Prostate gland (tissue), 2 donors: ENCODE measurements at regions not wholly inside any gene's neighbourhood (a gene's known extent, or its start where the extent isn't known, plus 50 kb on each side); places are given as distances from the start of the nearest gene placed in this dataset.

Experiments used
- DNase-seq: peaks from one replicate; pipeline ENCODE4 v3.0.0-alpha.2; 2019; ENCODE audit warnings: low spot score
- H3K27ac ChIP-seq, 2 donors: fragments of 200-600 bp; sonication (generic); 2 replicates each; pipeline ENCODE4 v1.5.1; 2017 to 2019
- H3K27me3 ChIP-seq: fragments of 200-600 bp; sonication (generic); replicated peaks from 2 replicates; pipeline ENCODE4 v1.5.1; 2019; ENCODE audit not compliant: insufficient read depth
- H3K36me3 ChIP-seq, 2 donors: fragments of 200-600 bp; sonication (generic); 1 replicate in 1 of 2; 2 replicates in 1 of 2; pipeline versions ENCODE4 v1.5.1 to v1.8.1; 2017 to 2019
- H3K4me1 ChIP-seq: fragments of 200-600 bp; sonication (generic); replicated peaks from 2 replicates; pipeline ENCODE4 v1.5.1; 2019
- H3K4me3 ChIP-seq, 2 donors: fragments of 200-600 bp; sonication (generic); 2 replicates each; pipeline ENCODE4 v1.5.1; 2017 to 2019
- H3K9me3 ChIP-seq: fragments of 200-600 bp; sonication (generic); 2 replicates; pipeline ENCODE4 v1.5.1; 2017
- POLR2A ChIP-seq: fragments of 450-650 bp; IDR thresholded peaks from one replicate; pipeline ENCODE4 v1.6.1; 2016; ENCODE audit warnings: antibody characterized with exemption, mild to moderate bottlenecking
- POLR2AphosphoS5 ChIP-seq: sonication (generic); formaldehyde crosslinking; IDR thresholded peaks from one replicate; pipeline ENCODE4 v1.6.1; 2017; ENCODE audit warnings: antibody characterized with exemption
- WGBS: methylation state at CpG from one replicate; pipeline ENCODE4 v1.1.5; 2018; 5-methylcytosine and 5-hydroxymethylcytosine counted together
- intact Hi-C: fragments of 100-400 bp; cut with DNase I; formaldehyde crosslinking; loops from one replicate; pipeline ENCODE4 v1.14.2; 2022
- TF ChIP-seq, protein P1 (sequence below), 4 experiments: fragments of 200-600 bp in 2 of 4; fragments of 450-650 bp in 2 of 4; sonication (generic) in 2 of 4; IDR thresholded peaks; 1 replicate in 3 of 4; 2 replicates in 1 of 4; pipeline ENCODE4 v1.5.1; 2016 to 2019; ENCODE audit warnings: antibody characterized with exemption in 4 of 4, mild to moderate bottlenecking in 2 of 4, moderate library complexity in 2 of 4

- intact Hi-C loops = no loop called here
- 76% methylated on average over 3 of the region's 3 CpGs for WGBS
- H3K4me3 ChIP-seq = no peak overlapping the region
- H3K9me3 ChIP-seq = no peaks in the 10 kb centered on the region
- H3K4me1 ChIP-seq = no peaks in the 10 kb centered on the region
- TF ChIP-seq, protein P1, sequence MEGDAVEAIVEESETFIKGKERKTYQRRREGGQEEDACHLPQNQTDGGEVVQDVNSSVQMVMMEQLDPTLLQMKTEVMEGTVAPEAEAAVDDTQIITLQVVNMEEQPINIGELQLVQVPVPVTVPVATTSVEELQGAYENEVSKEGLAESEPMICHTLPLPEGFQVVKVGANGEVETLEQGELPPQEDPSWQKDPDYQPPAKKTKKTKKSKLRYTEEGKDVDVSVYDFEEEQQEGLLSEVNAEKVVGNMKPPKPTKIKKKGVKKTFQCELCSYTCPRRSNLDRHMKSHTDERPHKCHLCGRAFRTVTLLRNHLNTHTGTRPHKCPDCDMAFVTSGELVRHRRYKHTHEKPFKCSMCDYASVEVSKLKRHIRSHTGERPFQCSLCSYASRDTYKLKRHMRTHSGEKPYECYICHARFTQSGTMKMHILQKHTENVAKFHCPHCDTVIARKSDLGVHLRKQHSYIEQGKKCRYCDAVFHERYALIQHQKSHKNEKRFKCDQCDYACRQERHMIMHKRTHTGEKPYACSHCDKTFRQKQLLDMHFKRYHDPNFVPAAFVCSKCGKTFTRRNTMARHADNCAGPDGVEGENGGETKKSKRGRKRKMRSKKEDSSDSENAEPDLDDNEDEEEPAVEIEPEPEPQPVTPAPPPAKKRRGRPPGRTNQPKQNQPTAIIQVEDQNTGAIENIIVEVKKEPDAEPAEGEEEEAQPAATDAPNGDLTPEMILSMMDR (IDR thresholded peaks at IDR 0.05) = no peak
- no peak for TF ChIP-seq POLR2A
- no peaks in the 10 kb centered on the region for H3K27me3 ChIP-seq
- no peak overlapping the region for H3K27ac ChIP-seq
- H3K36me3 ChIP-seq = no peaks in the 10 kb centered on the region
- no peak for DNase-seq
Measured at GRCh38 chr18:29501952-29502351, 1325.0 kb upstream of the CDH2 start.

DNA sequence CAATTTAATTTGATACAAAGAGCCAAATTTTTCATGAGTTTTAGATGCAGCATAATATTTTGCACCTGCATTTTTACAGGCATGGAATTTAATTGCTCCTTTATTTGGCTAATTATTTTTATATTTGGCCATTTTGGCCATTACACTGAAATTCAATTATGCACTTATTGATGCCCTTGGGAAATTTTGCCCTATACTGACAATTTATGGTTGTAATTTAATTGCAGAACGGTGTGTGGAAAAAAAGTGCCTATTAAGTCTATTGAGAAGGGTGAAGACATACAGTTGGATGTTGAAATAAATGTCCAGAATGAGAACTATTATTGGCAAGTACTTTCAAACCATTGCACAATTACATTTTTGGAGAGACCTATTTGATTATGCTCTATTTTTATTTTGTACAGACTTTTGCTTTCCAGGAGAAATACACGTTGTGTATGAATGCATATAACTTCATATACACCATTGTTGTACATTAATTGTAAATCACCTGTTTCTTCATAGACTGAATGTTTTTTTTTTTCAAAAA lies 1319.3 kb upstream of the CDH2 start:
- no peaks in the 10 kb centered on the region for H3K36me3 ChIP-seq
- H3K4me3 ChIP-seq = no peak overlapping the region
- TF ChIP-seq, protein P1 (IDR thresholded peaks at IDR 0.05) = no peak
- TF ChIP-seq POLR2A (no peak), POLR2AphosphoS5 (no peak)
- H3K27ac ChIP-seq = no peak overlapping the region
- WGBS = 68% methylated on average over 2 of the region's 2 CpGs
- H3K4me1 ChIP-seq = no peaks in the 10 kb centered on the region
- H3K27me3 ChIP-seq = no peaks in the 10 kb centered on the region
- intact Hi-C loops = no loop called here
- no peaks in the 10 kb centered on the region for H3K9me3 ChIP-seq
- no peak for DNase-seq

- intact Hi-C loops = no loop called here
- H3K4me1 ChIP-seq = no peaks in the 10 kb centered on the region
- no peaks in the 10 kb centered on the region for H3K27me3 ChIP-seq
- no peaks in the 10 kb centered on the region for H3K36me3 ChIP-seq
- H3K27ac ChIP-seq = no peak overlapping the region
- no peaks in the 10 kb centered on the region for H3K9me3 ChIP-seq
- DNase-seq = no peak
- TF ChIP-seq POLR2A (no peak), POLR2AphosphoS5 (no peak)
- TF ChIP-seq, protein P1 (IDR thresholded peaks at IDR 0.05) = no peak
- H3K4me3 ChIP-seq = no peak overlapping the region
Measured at GRCh38 chr18:29494371-29494770, 1317.4 kb upstream of the CDH2 start.

GRCh38 chr18:29491907-29492306 lies 1315.0 kb upstream of the CDH2 start:
- Histone ChIP-seq H3K36me3 (no peaks in the 10 kb centered on the region), H3K4me3 (no peak overlapping the region), H3K27me3 (no peaks in the 10 kb centered on the region), H3K27ac (no peak overlapping the region), H3K9me3 (no peaks in the 10 kb centered on the region), H3K4me1 (no peaks in the 10 kb centered on the region)
- intact Hi-C loops = no loop called here
- DNase-seq = no peak
- WGBS = 43% methylated on average over 2 of the region's 2 CpGs
- TF ChIP-seq POLR2AphosphoS5 = no peak
- TF ChIP-seq POLR2A = no peak
- TF ChIP-seq, protein P1 (IDR thresholded peaks at IDR 0.05) = no peak

- no peak for DNase-seq
- Histone ChIP-seq H3K4me3 (no peak overlapping the region), H3K27ac (no peak overlapping the region), H3K9me3 (no peaks in the 10 kb centered on the region), H3K4me1 (no peaks in the 10 kb centered on the region), H3K36me3 (no peaks in the 10 kb centered on the region), H3K27me3 (no peaks in the 10 kb centered on the region)
- intact Hi-C loops = no loop called here
- TF ChIP-seq, protein P1 (IDR thresholded peaks at IDR 0.05) = no peak
- TF ChIP-seq POLR2A (no peak), POLR2AphosphoS5 (no peak)
- 70% methylated on average over 2 of the region's 2 CpGs for WGBS
Measured at GRCh38 chr18:29488617-29489016, 1311.7 kb upstream of the CDH2 start.
